ENCODE measurements at regions not wholly inside any gene's neighbourhood (a gene's known extent, or its start where the extent isn't known, plus 50 kb on each side); places are given as distances from the start of the nearest gene placed in this dataset.

DNA sequence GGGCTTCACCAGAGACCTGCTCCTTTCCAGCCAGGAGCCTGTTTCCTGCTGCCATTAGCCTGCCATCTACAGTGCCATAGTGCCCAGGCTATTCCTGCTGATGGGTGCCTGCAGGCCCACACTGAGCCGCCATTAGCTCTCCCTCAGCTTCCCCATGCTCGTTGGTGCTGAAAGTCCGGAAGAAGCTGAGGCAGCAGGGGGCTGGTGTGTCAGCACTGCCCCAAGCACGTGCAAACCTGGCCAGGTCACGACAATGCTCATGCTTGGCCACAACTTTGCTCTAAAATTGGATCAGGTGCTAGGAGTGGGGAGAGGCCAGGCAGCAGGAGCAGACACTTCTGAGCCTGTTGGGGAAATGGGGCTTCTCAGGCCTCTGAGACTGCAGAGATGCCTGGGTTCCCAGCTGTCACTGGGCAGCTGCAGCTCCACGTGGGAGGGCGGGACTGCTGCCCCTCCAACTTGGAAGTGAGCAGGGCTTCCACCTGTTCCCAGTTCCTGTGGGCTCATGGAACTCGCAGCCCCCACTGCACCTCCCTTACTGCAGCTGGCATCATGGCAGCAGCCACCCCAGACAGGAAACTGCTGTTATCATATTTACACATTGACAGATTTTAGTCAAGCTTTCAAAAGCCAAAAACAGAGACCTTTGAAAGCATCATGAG, 913.9 kb downstream of the FSTL5 start:
- TF ChIP-seq, protein P1, sequence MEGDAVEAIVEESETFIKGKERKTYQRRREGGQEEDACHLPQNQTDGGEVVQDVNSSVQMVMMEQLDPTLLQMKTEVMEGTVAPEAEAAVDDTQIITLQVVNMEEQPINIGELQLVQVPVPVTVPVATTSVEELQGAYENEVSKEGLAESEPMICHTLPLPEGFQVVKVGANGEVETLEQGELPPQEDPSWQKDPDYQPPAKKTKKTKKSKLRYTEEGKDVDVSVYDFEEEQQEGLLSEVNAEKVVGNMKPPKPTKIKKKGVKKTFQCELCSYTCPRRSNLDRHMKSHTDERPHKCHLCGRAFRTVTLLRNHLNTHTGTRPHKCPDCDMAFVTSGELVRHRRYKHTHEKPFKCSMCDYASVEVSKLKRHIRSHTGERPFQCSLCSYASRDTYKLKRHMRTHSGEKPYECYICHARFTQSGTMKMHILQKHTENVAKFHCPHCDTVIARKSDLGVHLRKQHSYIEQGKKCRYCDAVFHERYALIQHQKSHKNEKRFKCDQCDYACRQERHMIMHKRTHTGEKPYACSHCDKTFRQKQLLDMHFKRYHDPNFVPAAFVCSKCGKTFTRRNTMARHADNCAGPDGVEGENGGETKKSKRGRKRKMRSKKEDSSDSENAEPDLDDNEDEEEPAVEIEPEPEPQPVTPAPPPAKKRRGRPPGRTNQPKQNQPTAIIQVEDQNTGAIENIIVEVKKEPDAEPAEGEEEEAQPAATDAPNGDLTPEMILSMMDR (IDR thresholded peaks at IDR 0.05): no peak
- TF ChIP-seq POLR2A (IDR thresholded peaks at IDR 0.05): no peak
